Activated CD4-positive, alpha-beta T cell treated with anti-CD3 and anti-CD28 coated beads, Interleukin-2, Interleukin-4, amounts not matched to agents 100 ng/mL and 50 ng/mL, durations not matched to agents 16 hours and 8 hours (primary cell): ENCODE measurements at regions not wholly inside any gene's neighbourhood (a gene's known extent, or its start where the extent isn't known, plus 50 kb on each side); places are given as distances from the start of the nearest gene placed in this dataset.
"Not testable (repeated sequence)": the region's sequence is repeated elsewhere in the genome, so short reads cannot be mapped to it uniquely, and the experiment has no call there.

Experiments used
- DNase-seq: peaks from one replicate; pipeline ENCODE4 v3.0.0-alpha.2; 2020; ENCODE audit warnings: low spot score

GRCh38 chr5:167050568-167051401, 1240.7 kb upstream of the WWC1 start:
- no peak for DNase-seq

- no peak for DNase-seq
Measured at GRCh38 chr5:167051402-167051768, 1240.1 kb upstream of the WWC1 start.

- DNase-seq: no peak
Measured at GRCh38 chr5:167052791-167053190, 1238.7 kb upstream of the WWC1 start.

DNA sequence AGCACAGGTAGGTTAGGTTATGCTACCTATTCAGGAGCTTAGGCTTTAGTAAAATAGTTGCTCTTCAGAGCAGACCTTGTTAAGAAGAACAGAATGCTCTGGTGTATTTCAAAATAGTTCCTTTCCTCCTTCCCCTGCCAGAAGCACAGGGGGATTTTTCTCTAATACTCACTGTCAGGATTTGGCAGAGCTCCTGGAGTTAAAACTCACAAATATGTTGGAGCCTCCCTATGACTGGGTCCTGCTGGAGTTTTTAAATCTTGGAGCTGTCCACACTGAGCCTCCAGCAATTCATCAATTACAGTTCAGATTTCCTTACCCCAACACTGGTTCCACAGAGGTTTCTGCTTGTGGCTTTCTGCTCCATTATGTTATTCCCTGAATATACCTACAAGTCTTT, 1233.8 kb upstream of the WWC1 start:
- DNase-seq: no peak

DNA sequence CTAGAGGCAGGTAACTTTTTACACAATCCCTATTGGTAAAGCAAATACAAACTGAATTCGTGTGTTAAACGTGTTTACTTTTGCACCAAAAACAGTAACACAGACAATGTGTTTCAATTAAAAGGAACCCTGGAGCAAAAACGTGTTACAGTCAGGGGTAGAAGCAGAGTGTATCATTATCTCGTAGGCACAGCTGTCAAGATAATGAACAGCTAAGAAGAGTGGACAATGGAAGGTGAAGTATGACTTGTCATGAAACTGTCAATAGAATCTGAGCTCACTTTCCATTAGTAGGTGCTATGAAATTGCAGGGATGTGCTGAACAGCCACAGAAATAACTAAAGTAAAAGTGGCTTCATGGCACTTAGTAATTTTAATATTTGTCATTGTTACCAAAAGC, 1229.8 kb upstream of the WWC1 start:
- DNase-seq: no peak

DNA sequence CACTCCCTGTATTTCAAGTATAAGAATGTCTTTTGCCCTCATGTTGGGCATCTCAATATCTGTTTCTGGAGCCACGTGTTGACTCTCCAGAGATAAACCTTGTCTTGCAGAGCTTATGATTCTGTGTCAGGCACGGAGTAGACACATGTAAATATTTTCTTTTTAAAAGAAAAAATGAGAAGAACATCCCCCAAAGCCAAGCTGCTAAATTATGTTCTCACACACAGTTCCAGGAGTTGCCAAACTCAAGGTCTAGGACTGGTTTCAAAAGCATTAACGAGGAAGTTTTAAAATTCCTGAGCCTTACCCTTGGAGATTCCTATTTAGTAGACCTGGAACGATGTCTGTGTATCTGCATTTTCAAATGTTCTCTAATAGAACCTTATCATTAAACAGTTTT, 1228.3 kb upstream of the WWC1 start:
- DNase-seq: no peak

- DNase-seq: no peak
Measured at GRCh38 chr5:167063788-167064187, 1227.7 kb upstream of the WWC1 start.

DNA sequence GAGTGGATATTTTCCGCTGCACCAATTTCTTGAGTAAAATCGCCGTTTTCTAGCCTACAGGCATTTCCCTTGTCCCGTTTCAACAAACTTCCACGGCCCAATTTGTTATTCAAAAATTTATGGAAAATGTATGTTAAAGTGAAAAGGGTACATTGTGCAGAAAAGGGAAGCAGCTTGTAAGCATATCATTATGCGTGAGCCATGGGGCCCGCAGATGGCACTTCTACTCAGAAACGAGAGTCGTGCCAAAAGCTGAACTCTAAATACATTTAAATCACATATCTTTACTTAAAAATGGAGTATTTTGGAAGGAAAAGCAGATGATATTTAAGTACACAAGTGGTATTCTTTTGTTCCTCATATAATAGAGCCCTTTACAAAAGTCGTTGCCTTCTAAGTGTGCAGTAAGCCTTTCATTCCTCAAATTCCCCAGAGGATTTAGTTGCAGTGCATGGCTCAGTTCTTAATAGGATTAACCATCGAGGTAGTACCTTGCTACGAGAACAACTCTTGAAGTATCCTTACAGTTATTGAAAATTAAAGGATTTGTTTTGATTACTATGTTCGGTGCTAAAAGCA, 1227.2 kb upstream of the WWC1 start:
- DNase-seq: no peak

GRCh38 chr5:167065794-167066193, 1225.7 kb upstream of the WWC1 start:
- DNase-seq: no peak

- DNase-seq: no peak
Measured at GRCh38 chr5:167071981-167072610, 1219.3 kb upstream of the WWC1 start.

DNA sequence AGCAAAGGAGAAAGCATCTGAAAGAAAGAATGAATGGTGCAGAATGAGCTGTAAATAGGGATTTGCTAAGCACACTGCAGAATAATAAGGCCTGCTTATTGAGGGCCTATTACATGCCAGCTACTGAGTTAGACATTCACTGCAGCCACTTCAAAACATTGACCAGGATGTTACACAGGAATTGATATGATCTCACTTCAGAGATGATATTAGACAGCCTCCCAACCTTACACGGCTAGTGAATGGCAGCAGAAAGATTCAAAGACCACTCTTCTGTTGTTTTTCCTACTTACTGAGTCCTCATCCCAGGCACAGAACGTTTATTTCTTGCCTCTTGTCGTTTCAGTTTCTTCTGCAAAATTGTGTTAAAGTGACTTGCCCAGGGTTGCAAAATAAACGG, 1209.9 kb upstream of the WWC1 start:
- no peak for DNase-seq

- DNase-seq: no peak
Measured at GRCh38 chr5:167096816-167097215, 1194.6 kb upstream of the WWC1 start.

DNA sequence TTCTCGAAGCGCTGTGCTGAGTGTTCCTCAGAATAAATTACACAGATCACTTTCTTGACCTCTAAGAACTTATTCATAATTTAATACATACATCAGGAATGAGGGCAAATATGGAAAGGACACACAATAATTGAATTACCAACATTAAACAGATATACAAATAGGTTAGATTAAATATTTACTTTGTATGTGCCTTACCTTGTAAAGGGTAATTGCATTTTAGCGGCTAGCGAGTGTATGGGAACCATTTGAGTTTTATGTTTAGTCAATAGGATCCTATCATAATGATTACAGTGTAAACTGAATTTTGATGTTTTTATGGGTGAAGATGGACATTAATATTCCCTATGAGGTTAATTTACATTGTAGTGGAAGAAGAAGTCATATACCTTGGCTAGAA, 1187.1 kb upstream of the WWC1 start:
- no peak for DNase-seq

DNA sequence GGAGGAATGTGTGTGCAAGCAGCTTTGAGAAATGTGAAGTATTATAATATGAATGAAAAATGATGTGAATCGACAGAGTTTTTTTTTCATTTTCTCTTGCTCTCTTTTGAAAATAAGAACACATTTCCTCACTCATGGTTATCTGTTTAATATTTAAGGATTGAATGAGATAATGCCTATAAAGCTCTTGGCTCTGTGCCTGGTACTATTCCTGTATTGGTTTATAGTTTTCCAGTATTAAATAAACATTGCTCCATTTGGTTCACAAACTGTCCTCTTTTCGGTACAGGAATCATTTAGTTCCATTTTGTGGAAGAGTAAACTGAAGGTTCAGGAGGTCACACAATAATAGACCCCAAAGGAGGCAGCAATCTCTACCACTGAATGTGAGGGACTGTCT, 1185.5 kb upstream of the WWC1 start:
- no peak for DNase-seq

DNA sequence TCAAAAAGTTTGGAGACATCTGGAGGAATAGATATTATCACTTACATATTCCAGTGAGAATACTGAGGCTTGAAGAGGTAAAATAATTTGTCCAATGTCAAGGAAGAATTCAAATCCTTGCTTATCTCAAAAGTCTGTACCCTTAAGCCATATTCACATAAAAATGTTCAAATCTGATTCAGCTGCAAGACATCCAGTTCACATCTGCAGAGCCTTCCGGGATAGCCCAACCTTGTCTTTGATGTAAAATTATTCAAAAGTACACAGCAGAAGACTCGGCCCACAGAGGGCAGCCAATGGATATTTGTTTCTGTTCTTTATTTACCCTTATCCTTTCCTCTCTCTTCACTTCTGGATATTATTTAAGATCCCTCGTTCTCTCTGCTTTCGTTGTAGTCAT, 1183.8 kb upstream of the WWC1 start:
- no peak for DNase-seq

- not testable (repeated sequence) for DNase-seq
Measured at GRCh38 chr5:167108266-167108665, 1183.2 kb upstream of the WWC1 start.

DNA sequence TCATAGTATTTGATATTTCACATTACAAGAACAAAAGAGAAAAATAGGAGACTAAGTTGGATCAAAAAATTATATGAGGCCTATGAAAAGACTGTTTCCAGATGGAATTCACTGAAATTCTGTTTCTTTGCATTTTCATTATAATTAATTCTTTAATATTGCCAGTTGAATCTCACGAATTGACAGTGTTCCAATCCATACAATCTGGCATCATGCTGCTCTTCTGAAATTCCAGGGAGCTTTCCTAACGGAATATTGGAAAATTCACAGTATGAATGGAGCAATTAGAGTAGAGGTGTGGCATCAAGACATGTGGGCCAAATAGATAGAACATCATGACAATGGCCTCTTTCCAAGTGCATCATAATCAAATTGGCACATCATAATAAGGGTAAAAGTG, 1178.9 kb upstream of the WWC1 start:
- no peak for DNase-seq

- DNase-seq: no peak
Measured at GRCh38 chr5:167122267-167122666, 1169.2 kb upstream of the WWC1 start.

DNA sequence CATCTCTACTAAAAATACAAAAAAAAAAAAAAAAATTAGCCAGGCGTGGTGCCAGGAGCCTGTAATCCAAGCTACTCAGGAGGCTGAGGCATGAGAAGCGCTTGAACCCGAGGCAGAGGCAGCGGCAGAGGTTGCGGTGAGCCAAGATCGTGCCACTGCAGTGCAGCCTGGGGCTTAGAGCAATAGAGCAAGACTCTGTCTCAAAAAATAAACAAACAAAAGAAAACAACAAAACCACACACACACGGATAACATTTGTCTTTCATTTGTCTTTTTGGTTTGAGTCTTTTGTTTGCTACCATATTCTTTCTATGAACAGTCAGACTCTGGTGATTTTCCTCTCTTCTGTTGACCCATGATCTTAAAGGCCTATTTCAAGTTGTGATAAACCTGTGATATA, 1168.3 kb upstream of the WWC1 start:
- DNase-seq: no peak

DNA sequence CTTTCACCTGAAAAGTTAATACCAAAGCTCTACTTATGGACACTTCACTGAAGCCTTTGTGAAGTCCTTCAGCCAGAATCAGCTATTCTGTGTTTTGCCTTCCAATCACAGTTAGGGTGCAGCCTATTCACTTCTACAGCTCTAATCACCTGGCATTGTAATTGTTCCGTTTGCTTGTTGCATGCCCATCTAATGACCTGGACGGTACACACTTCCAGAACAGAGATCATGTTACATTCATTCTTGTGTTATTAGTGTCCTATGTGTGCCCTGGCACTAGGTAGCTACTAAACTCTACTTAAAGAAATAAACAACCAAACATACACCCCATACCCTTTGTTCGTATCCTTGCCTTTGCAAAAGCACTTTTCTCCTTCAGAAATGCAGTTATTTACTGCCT, 1162.9 kb upstream of the WWC1 start:
- no peak for DNase-seq

- no peak for DNase-seq
Measured at GRCh38 chr5:167140548-167141291, 1150.7 kb upstream of the WWC1 start.

GRCh38 chr5:167143716-167144115, 1147.7 kb upstream of the WWC1 start:
- no peak for DNase-seq

GRCh38 chr5:167145841-167146240, 1145.6 kb upstream of the WWC1 start:
- no peak for DNase-seq
